ENCODE measurements at regions not wholly inside any gene's neighbourhood (a gene's known extent, or its start where the extent isn't known, plus 50 kb on each side); places are given as distances from the start of the nearest gene placed in this dataset.
"Not testable (repeated sequence)": the region's sequence is repeated elsewhere in the genome, so short reads cannot be mapped to it uniquely, and the experiment has no call there.

DNA sequence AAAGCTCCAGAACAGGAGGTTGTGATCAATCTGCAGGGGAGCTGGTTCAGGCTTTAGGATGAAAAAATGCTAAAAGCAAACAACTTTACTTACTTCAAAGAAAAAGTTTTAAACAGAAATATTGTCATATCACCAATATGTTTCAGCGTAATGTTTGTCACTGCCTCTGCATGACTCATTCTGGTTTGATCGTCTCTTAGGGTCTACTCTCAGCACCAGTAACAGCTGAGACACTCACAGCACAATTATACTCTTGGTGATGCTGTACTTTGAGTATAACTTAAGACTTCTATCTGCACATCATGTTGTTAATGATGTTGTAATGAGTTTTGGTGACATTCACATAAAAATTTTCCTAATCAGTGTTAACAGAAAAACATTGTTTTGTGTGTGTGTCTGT lies 665.4 kb downstream of the EPM2A start:
- in situ Hi-C loops (cut with HindIII; ENCODE audit: low pct_ligation_motif_present, low pct_unique_long_range_greater_than_20kb, low sequenced_read_pairs), result no loop called here
- no peak for DNase-seq

DNA sequence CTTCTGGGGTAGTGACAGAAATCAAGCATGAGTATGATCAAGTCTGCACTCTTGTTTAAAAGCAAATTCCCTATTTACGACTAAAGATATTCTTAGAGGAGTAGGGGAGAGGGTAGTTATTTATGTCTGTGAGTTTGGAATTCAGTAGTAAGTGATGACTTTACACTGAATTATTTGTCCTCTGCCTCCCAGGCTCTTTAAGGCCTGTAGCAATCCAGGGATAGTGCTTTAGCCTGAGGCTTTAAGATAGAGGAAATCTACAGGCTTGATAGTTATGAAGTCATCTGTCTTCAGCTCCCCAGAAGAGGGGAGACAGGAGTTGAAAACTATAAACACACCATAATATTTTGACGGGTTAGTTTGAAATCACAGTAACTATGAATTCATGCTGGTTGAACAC lies 664.5 kb downstream of the EPM2A start:
- in situ Hi-C loops (cut with HindIII; ENCODE audit: low pct_ligation_motif_present, low pct_unique_long_range_greater_than_20kb, low sequenced_read_pairs), result no loop called here
- DNase-seq, result no peak

DNA sequence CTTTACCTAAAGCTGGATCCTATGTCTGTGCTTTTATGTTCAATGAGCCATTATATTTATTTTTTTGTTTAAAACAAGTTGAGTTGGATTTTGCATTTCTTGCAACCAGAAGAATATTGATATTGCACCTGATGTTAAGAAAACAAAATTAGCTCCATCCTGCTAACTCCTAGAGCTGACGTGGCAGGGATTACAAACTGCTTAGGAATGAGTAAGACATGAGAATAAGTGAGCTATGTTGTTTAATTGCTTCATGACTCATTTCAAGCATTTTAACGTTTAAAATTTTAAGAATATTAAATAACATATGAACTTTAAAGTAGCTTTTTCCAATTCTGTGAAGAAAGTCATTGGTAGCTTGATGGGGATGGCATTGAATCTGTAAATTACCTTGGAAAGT lies 663.5 kb downstream of the EPM2A start:
- in situ Hi-C loops (cut with HindIII; ENCODE audit: low pct_ligation_motif_present, low pct_unique_long_range_greater_than_20kb, low sequenced_read_pairs), result no loop called here
- no peak for DNase-seq

DNA sequence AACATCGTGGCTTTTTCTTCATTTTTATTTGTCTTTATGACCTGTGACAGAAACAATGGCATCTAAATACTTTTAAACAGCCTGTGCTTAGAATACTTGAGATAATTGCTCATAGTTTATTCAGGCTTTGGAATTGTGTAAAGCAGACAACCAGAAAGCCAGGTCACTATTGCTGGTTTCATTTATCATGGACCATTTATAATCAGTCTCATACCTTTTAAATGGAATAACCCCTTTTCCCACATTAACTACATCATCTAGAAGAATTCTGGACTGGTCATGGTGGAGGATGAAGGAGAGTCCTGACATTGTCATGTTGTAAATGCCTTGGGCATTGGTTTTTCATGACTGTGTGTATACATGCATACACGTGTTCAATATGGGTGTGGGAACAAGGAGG lies 661.5 kb downstream of the EPM2A start:
- in situ Hi-C loops (cut with HindIII; ENCODE audit: low pct_ligation_motif_present, low pct_unique_long_range_greater_than_20kb, low sequenced_read_pairs), result no loop called here
- no peak for DNase-seq

DNA sequence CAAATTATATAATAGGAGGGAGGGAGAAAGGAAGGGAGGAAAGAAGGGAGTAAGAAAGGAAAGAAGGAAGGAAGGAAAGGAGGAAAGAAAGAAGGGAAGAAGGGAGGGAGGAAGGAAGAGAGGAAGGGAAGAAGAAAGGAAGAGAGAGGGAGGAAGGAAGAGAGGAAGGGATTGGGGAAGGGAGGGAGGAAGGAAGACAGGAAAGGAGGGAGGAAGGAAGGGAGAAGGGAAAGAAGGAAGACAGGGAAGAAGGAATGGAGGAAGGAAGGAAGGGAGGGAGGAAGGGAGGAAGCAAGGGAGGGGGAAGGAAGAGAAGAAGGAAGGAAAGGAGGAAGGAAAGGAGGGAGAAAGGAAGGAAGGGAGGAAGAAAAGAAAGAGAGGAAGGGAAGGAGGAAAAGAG lies 660.5 kb downstream of the EPM2A start:
- no peak for DNase-seq
- in situ Hi-C loops (cut with HindIII; ENCODE audit: low pct_ligation_motif_present, low pct_unique_long_range_greater_than_20kb, low sequenced_read_pairs), result no loop called here

DNA sequence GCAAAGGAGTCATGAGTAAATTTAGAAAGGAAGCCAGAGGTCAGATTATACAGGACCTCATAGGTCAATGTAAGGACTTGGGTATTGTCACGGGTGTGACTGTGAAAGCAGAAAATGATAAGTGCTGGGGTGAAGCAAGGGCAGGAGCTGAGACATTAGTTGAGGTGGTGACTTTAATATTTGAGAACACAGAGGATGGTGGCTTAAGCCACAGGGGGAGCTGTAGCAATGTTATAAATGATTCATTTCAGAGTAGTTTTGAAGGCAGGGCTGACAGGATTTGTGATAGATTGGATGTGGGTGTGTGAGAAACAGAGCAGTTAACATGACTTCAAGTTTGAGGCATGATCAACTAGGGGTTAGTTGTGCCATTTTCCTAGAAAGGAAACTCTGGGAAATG lies 659.9 kb downstream of the EPM2A start:
- in situ Hi-C loops (cut with HindIII; ENCODE audit: low pct_ligation_motif_present, low pct_unique_long_range_greater_than_20kb, low sequenced_read_pairs), result no loop called here
- DNase-seq, result no peak

DNA sequence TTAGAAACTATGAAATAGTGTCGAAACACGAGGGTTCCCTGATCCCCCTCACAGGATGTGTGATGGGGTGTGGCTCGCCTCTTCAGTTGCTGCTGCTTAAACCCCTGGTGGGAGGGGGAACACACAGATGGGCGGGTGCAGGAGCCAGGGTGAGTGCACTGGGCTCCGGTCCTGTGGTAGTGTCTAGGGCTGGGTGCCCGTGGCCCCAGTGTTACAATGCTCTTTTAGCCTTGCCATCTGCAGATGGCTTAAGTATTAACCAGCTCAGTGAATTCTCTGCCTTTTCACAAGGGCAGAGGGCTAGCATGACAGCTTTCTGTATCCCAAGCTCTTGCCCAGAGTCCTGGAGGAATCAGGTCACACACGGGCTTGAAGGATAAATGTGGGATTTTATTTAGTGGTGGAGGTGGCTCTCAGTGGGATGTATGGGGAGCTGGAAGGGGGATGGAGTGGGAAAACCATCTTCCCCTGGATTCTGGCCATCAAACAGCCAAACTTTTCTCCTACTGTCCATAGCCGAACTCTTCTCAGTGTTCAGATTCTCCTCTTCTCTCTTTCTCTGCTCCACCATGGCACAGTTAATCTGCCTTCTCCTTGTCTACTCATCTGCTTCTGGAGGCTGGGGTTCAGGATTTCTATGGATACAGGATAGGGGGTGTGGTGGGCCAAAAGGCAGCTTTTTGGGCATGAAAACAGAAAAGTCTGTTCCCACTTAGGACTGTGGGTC lies 659.0 kb downstream of the EPM2A start:
- in situ Hi-C loops (cut with HindIII; ENCODE audit: low pct_ligation_motif_present, low pct_unique_long_range_greater_than_20kb, low sequenced_read_pairs), result no loop called here
- DNase-seq, result peak; percentile 39

DNA sequence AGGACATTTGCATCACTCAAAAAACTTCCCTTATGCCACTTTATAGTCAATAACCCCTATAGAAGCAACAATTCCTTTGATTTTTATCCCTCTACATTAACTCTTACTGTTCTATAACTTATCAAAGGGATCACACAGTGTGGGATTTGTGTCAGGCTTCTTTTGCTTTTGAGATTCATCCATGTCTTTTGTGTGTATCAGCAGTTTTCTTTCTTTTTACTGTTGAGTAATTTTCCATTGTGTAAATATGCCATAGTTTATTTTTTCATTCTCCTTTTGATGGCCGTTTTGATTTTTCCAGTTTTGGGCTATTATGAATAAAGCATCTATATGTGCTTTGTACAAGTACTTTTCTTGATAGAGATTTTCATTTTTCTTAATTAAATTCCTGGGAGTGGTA lies 657.9 kb downstream of the EPM2A start:
- in situ Hi-C loops (cut with HindIII; ENCODE audit: low pct_ligation_motif_present, low pct_unique_long_range_greater_than_20kb, low sequenced_read_pairs), result no loop called here
- no peak for DNase-seq

DNA sequence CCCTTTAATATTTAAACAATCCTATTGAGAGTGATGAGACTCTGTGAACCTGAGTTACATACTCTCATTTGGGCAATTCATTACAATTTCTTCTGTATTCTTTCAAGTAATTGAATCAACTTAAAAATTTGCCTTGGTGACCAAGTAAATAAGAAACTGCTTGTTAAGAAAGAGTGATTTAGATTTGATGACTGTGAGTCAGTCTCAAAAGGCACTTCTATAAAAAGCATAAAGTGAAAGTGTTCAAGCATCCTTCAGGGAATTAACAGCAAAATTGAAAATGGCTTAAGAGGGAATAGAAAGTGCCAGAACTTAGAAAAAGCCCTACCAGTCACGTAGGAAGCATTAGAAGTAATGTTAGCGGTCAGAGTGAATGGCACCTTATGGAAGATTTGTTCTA lies 654.7 kb downstream of the EPM2A start:
- in situ Hi-C loops (cut with HindIII; ENCODE audit: low pct_ligation_motif_present, low pct_unique_long_range_greater_than_20kb, low sequenced_read_pairs), result no loop called here
- no peak for DNase-seq

DNA sequence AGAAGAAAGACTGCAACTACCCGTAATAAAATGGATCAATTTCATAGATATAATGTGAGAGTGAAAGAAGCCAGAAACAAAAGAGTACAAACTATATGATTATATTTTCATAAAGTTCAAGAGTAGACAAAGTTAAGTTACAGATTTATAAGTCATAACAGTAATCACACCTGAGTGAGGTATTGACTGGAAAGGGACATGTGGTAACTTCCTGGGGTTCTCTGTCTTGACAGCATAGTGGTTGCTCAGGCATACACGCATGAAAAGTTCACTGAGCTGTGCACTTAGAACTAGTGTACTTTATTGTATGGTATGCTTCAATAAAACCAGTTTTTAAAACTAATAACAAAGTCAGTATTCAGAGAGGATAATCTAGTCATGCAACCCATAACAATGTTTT lies 653.6 kb downstream of the EPM2A start:
- DNase-seq, result no peak
- in situ Hi-C loops (cut with HindIII; ENCODE audit: low pct_ligation_motif_present, low pct_unique_long_range_greater_than_20kb, low sequenced_read_pairs), result no loop called here

DNA sequence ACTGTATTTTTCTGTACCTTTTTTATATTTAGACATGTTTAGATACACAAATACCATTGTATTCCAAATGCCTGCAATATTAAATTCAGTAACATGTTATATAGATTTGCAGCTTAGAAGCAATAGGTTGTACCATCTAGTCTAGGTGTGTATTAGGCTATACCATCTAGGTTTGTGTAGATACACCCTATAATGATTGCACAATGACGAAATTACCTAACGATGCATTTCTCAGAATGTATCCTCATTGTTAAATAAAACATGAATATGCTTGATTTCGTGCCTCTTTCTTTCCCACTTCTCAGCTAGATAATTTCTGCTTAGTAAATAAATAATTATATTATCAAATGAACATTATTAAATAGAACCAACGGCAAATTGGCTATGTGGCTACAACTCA lies 653.0 kb downstream of the EPM2A start:
- no peak for DNase-seq
- in situ Hi-C loops (cut with HindIII; ENCODE audit: low pct_ligation_motif_present, low pct_unique_long_range_greater_than_20kb, low sequenced_read_pairs), result no loop called here

DNA sequence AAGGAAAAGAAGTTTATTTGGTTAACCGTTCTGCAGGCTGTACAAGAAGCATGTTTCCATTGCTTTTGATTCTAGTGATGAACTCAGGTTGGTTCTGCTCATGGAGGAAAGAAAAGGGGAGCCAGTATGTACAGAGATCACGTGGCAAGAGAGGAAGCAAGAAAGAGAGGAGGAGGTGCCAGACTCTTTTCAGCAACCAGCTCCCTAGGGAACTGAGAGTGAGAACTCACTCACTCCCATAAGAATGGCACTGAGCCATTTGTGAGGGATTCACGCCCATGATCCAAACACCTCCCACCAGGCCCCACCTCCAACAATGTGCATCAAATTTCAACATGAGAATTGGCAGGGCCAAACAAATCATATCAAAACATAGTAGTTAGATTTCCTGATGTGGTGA lies 649.1 kb downstream of the EPM2A start:
- DNase-seq, result no peak
- in situ Hi-C loops (cut with HindIII; ENCODE audit: low pct_ligation_motif_present, low pct_unique_long_range_greater_than_20kb, low sequenced_read_pairs), result no loop called here

DNA sequence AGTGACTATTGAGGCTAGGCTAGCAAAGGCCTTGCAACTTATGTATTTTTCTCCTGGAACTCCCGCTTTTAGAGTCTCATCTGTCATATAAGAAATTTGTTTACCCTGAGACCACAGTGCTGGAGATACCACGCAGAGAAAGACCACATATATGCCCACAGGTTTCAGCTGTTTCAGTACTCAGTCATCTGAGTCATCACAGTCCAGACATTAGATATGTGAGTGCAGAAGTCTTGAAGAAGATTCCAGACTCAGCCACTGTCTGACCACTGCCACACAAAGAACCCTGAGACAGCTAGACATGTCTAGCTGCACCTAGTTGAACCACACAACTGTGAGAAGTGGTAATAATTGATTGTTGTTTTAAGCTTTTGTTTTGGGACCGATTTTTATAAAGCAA lies 648.3 kb downstream of the EPM2A start:
- no peak for DNase-seq
- in situ Hi-C loops (cut with HindIII; ENCODE audit: low pct_ligation_motif_present, low pct_unique_long_range_greater_than_20kb, low sequenced_read_pairs), result no loop called here

DNA sequence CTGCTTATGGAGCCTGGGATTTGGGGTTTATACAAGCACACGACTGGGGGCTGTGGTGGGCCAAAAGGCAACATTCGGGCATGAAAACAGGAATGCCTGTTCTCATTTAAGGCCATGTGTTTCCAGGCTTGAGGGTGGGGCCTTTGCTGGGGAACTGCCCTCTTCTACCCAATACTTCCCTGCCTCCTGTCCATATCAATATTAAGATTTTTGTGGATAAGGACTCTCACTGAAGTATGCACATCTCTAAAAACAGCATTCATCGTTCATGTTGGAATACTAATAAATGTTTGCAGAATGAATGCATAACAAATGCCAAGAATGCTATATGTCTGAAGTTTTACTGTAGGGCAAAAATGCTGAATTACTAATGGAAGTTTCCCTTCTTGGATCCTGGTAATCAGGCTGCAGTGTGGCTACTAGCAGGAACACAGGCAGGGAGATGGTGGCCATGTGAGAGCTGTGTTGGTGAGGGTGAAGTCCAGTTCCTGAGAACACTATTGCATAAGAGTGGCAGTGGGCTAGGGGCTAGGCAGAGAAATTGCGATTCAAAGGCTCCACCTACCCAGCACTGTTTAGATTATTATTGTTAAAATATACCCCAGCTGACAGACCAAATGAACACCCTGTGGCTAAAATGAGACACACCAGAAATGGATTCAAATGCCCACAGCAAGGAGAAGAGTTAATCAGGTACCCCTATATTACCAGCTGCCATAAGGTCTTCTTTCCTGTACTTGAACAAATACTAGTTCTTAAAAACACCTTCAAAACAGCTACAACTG lies 644.3 kb downstream of the EPM2A start:
- in situ Hi-C loops (cut with HindIII; ENCODE audit: low pct_ligation_motif_present, low pct_unique_long_range_greater_than_20kb, low sequenced_read_pairs), result no loop called here
- DNase-seq, result no peak

DNA sequence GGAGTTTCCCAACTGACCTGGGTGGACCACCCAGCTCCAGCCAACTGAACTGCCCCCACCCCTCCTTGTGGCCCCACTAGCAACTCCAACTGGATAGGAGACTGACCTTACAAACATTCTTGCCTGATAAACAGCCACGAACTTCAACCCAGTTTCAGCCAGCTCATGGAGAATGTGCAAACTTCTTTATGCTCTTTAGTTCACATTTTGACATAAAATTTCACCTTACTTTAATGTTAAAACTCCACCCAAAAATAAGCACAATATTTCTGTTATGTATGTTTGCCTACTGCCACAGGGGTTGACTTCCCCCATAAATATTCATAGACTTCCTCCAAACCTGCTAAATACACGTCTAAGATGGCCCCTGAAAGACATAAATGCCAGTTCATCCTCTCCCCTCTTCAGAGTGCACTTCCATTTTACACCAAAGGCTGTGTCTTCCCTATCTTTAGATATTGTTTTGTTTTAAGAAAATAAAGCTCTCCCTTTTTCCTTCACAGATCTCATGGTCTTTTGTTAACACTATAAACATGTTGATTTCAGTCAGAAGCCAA lies 643.7 kb downstream of the EPM2A start:
- no peak for DNase-seq
- in situ Hi-C loops (cut with HindIII; ENCODE audit: low pct_ligation_motif_present, low pct_unique_long_range_greater_than_20kb, low sequenced_read_pairs), result no loop called here

DNA sequence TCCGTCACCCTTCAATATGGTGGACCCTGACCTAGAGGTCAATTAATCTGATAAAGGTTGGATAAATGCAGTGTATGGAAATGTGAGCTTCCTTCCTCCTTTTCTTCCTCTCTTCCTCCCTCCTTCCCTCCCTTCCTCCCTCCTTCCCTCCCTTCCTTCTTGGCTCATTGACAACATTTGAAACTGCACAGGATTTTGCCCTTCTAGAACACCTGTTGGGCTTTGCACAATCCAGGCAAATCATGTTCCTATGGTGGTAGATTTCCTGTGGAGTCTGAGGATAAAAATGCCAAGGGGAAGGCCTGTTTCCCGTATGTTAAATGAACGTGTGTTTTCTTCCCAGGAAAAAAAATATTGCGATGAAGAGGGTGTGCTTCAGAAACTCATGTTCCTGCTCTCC lies 642.8 kb downstream of the EPM2A start:
- in situ Hi-C loops (cut with HindIII; ENCODE audit: low pct_ligation_motif_present, low pct_unique_long_range_greater_than_20kb, low sequenced_read_pairs), result no loop called here
- DNase-seq, result no peak

DNA sequence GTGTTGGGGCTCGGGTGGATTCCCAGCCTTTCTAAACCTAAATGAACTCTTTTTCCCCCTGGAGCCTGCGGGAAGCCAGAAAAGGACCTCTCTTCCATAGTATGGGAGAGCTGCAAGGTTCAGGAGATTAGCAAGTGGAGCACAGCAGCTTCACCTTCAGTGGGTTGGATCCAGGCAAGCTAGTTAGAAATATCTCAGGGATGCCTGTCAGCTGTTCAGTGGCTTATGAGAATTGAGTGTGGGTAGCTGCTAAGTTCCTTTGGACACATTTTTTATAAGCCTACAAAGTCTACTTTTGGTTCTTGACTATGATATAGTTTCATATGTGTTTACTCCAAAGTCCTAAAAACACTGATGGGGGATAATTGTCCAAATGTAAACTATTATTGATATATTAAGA lies 642.1 kb downstream of the EPM2A start:
- in situ Hi-C loops (cut with HindIII; ENCODE audit: low pct_ligation_motif_present, low pct_unique_long_range_greater_than_20kb, low sequenced_read_pairs), result no loop called here
- no peak for DNase-seq

DNA sequence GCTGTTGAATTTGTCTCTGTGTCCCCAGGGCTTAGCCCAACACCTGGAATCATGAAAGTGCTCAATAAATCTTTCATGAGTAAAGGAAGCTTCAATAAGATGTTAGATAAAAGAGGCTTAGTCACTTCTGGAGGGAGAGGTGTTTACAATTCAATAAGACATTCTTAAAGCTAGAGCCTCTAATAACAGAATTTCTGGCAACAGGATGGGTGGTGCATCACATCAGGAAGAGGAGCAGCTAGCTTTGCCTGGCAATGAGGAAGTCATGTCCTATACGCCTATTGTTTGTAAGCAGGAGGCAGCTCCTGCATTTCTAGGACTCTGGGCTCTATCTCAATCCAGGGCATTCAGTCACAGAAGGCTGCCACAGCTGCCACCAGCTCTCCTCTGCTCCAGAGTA lies 638.5 kb downstream of the EPM2A start:
- DNase-seq, result no peak
- in situ Hi-C loops (cut with HindIII; ENCODE audit: low pct_ligation_motif_present, low pct_unique_long_range_greater_than_20kb, low sequenced_read_pairs), result no loop called here

DNA sequence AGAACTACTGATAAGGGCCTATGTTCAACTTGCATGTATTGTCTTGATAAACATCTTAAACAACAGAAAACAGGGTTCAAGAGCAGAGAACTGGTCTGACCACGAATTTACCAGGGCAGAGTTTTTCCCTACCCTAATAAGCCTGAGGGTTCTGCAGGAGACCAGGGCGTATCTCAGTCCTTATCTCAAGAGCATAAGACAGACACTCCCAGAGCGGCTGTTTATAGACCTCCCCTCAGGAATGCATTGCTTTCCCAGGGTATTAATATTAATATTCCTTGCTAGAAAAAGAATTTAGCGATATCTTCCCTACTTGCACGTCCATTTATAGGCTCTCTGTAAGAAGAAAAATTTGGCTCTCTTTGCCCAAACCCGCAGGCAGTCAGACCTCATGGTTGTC lies 637.2 kb downstream of the EPM2A start:
- in situ Hi-C loops (cut with HindIII; ENCODE audit: low pct_ligation_motif_present, low pct_unique_long_range_greater_than_20kb, low sequenced_read_pairs); DNase-seq: not testable (repeated sequence)

DNA sequence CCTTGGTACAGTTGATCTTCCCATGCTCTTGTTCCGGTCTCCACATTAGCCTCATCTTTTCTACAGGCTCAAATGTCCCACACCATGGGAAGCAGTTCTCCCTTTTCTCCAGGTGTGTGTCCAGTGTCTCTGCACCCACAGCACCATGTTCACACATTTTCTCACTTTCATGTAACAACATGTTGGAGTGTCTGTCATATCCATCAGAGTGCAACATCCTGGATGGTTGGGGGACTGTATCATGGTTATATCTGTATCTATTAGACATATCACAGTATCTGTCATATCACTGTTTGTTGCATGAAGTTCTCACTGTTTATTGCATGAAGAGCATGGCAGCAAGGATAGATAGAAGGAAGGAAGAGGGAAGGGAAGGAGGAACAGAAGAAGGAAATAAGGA lies 635.6 kb downstream of the EPM2A start:
- in situ Hi-C loops (cut with HindIII; ENCODE audit: low pct_ligation_motif_present, low pct_unique_long_range_greater_than_20kb, low sequenced_read_pairs), result no loop called here

More for the DNA sequence above, 635.6 kb downstream of the EPM2A start:
- no peak for DNase-seq

All from ACHN (cell line).